NCI-H526 (cell line): ENCODE measurements at regions not wholly inside any gene's neighbourhood (a gene's known extent, or its start where the extent isn't known, plus 50 kb on each side); places are given as distances from the start of the nearest gene placed in this dataset.

ENCODE experiments used
- DNase-seq, 2 experiments: peaks; one replicate each; lab custom pipeline; 2025; lab: John Stamatoyannopoulos, UW

DNA sequence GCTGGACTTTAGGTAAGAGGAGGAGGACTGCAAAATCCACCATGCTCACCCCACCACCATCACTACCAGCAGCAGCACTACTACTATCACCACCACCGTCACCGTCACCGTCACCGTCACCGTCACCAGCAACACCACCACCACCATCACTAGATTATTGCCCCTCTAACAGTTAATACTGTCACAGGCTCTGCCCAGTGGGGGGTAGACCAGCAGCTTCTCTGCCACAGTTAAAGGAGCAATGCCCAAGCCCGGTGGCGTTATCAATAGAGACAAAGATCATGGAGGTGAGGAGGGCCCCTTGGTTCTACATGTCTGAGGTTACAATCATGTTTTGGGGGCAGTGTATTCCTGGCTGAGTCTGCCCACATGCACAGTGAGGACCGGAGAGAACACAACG, 184.4 kb upstream of the DYNLRB2 start:
- no peak for DNase-seq

DNA sequence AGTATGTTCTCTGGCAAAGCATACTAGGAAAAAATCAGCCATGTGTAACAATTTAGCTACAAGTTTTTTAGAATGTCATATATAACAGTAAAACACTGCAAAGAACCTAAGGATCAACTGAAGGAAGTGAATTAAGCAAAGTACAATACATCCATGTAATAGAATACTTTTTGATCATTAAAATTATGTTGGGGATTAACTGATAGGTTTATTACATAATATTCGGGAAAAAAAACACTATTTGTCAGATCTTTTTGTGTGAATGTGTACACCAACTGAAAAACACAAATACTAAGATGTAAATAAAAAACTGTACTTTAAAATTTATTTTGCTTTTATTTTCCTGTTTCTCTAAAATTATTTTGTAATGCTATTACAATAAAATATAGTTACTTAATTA, 185.5 kb upstream of the DYNLRB2 start:
- no peak for DNase-seq

DNA sequence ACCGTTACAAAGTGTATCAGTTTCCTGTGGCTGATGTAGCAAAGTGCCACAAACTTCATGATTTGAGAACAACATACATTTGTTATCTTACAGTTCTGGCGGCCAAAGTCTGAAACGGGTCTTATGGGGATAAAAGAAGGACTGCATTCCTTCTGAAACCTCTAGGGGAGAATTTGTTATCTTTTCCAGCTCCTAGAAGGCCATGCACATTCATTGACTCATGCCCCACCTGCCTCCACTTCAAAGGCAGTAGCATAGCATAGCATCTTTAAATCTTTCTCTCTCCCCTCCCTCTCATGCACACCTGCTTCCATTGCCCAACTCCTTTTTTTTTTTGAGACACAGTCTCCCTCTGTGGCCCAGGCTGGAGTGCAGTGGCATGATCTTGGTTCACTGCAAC, 190.7 kb upstream of the DYNLRB2 start:
- no peak for DNase-seq

DNA sequence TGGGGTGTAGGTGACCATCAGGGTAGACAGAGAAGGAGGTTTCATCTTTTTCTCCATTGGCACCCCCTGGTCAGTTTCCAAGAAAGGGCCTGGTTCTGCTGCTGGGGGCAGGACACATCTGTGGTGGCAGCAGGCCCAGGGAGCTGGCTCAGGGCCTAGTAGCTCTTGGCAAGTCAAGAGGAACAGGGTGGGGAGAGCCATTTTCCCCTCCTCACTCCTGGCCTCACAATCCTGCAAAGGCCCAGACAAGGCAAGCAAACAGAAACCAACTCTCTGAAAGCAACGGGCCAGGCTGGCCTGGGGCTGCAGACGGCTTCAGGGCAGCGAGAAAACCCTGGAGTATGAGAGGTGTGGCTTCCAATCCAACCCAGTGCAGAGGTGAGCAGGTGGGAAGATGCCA, 192.9 kb upstream of the DYNLRB2 start:
- DNase-seq = no peak

DNA sequence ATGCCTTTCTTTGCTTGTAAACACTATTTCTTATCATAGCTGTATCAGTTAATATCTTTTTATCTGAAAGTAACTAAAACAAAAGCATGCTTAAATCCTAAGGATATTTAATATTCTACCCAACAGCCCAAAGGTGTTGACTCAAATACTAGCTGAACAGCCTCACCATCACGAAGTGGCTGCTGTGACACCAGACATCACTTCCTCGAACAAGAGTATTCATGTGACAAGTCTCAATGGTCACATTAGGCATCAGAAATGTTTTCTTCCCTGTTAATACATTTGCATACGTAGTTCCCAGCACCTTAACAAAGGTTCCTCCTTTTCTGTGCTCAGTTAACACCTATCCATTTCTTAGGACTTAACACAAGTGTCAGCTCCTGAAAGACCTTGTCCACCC, 193.8 kb upstream of the DYNLRB2 start:
- DNase-seq = no peak

DNA sequence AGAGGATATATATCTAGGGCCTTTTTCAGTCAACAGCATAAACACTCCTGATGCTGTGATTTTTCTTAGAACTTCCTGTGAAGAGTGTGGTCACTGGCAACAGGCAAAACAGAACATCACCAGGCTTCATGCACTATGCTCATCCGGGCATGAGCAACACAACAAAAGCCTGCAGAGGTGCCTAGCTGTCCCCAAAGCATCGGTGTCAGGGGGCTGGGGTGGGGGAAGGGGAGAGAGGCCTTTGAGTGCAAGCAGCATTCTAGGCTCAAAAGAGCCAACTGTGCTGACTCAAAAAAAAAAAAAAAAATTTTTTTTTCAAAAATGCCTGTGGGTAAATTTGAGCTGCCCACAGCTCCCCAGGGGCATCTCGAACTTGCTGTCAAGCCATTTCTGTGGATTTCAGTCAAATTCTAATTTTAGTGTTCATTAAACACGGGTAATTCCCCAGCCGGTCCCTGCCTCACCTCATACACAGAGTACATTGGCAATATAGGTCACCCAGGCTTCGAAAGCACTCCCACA, 194.6 kb upstream of the DYNLRB2 start:
- DNase-seq = no peak

DNA sequence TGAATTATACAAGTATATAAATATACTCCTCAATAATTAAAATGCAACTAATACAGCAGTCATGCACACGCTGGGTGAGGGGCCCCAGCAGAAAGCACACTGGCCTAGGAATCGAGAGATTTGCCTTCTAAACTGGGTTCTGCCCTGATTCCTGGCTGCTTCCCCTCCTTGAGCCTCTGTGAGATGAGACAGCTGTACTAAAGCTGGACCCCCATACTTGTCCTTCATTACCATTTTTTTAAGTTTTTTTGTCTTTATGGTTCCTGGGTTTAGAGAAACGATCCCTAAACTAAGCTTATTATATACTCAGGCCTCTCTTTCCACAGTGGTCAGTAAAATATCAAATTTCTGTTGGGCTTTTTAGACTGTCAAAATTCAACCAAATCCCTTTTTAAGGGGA, 195.1 kb upstream of the DYNLRB2 start:
- DNase-seq = no peak

DNA sequence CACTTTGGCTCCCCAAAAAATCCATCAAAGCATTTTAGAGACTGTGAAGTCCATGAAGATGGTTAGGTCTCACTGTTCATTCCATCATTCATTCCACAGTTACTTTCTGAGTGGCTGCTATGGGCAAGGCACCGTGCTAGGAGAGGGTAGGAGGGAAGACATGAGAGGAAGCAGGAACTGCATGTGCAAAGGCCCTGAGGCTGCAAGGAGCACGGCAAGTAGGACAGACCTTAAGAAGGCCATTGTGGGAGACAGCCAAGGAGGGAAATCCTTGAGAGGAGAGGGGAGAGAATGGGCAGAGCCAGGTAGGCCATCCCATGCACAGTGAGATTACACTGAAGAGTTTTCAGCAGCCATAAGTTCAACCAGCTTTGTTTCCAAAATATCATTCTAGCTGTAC, 196.2 kb upstream of the DYNLRB2 start:
- DNase-seq = no peak

DNA sequence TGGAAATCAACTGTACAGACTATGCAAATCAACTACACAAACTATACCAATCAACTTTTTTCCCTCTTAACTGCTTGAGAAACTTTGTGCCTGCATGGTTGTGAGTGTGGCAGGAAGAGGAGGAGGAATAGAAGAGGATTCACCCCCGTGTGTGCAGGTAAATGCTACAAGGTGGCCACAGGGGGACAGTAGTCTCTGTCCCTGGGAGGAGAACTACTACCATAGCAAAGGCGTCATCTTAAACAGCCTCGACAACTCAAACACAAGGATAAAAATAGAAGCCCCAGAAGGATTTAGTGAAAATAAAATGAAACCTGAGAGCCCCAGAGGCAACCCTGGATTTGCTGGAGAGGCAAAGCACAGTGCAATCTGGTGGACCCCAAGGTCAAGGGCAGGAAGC, 199.5 kb upstream of the DYNLRB2 start:
- DNase-seq = no peak

DNA sequence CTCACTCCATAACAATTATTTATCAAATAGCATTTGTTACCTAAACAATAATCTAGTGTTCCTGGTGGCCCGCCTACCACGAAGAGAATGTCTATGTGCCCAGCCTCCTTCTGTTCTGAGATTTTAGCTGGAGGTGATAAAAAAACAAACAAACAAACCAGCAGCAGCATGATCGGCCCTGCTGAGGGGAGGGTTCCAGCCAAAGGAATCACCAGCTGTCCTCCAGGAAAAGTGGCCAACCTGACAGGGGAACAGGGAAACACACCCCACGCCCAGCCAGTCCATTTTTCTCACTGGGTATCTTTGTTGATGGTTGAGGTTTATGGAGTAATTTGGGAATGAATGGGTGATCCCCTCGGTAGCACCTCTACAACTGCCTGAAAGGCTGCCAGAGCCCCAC, 203.0 kb upstream of the DYNLRB2 start:
- DNase-seq = no peak

DNA sequence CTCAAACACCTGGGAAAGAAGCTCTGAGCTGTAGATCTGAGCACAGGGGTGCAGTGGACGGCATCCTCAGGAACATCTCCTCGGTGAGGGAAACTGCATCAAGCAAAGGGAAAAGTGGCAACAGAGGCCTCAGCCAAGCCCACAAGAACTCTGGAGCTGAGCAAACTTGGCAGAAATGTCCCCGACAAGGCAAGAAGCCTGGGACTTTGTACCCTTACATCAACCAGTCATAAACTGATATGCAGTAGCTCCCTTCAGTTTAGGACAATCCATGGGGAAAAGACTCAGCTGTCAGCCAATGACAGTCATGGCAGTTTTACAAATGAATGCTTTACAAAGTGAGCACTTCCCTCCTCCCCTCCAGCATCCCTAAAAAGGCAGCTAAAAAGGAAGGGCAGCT, 210.0 kb upstream of the DYNLRB2 start:
- no peak for DNase-seq

DNA sequence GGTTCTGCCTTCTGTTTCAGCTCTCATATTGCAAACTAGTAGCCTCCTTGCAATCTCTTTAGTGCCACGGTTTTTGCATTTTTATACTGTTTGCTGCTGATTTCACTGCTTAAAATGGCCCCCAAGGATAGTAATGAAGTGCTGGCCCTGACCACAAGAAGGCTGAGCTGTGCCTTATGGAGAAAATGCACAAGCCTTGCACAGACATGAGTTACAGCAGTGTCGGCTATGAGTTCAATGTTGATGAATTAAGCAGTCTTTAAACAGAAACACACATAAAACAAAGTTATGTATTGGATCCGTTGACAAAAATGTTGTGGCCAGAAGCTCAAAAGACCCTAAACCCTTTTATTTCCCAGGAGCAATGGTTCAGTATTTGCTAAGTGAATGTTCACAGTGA, 210.6 kb upstream of the DYNLRB2 start:
- DNase-seq = no peak

DNA sequence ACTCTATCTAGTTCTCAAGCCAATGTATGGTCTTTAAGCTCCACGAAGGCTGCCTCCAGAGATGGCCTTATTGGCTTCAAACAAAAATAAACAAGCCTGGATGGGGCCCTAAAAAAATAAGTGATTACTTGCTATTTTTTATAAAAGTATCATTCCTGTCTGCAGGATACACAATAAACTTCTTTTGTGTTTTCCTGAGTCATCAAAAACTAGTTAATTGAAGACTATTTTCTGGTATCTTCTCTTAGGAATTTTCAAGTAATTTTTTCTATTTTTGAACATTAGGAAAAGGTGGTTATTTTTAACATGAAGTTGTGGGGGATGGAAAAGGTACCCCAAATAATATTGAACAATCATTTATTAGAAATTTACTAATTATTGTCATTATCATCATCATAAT, 213.1 kb upstream of the DYNLRB2 start:
- DNase-seq = no peak

DNA sequence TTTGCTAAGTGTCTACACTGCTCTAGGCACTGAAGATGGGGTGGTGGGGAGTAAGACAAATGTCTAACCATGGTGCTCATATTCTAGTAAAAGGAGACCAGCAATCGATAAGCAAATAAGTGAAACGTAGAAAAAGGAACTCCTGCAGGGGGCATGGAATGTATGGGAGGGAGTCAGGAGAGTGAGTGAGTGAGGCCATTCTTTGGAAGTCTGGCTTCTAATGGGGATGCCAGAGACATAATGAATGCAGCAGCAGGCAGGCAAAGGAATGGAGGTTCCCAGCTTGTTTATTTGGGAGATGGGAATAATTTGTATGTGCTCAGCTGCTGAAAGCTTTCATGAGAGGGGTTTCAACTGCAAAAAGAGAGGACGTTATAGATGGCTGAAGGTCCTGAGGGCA, 216.4 kb upstream of the DYNLRB2 start:
- no peak for DNase-seq

DNA sequence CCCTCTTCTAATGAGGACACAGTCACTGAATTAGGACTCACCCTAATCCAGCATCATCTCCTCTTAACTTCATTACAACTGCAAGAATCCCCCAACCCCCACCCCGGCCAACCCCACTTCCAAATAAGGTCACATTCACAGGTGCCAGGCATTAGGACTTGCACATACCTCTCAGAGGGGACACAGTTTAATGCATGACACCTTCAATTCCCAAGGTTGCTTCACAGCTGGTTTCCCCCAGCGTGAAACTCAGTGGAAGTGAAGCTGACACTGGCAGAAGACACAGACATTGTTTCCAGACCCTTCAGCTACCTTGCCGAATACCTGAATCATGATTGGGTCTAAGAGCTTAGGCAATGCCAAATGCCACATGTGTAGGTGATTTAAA, 217.0 kb upstream of the DYNLRB2 start:
- no peak for DNase-seq

DNA sequence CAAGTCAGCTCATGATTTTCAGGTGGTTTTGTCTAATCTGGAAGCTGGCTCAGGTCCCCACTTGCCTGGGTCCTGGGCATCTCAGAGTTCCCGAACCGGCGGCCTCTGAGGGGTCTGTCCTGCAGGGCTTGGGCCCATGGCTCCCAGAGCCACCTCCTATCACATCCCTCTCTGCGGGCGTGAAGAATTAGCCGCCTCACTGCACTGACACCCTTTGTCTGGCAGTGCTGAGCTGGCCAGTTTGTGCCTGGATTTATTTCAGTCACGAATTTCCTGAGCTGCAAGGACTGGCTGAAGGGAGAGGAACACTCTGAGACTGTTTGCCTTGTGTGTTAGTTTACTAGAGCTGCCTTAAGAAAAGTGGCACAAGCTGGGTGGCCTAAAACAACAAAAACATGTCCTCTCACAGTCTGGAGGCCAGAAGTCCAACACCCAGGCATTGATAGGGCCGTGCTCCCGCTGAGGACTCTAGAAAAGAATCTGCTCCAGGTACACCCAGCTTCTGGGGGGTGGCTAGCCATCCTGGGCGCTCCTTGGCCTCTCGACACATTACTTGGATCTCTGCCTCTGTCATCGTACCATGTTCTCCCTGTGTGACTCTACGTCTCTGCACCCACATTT, 217.5 kb upstream of the DYNLRB2 start:
- DNase-seq = no peak

DNA sequence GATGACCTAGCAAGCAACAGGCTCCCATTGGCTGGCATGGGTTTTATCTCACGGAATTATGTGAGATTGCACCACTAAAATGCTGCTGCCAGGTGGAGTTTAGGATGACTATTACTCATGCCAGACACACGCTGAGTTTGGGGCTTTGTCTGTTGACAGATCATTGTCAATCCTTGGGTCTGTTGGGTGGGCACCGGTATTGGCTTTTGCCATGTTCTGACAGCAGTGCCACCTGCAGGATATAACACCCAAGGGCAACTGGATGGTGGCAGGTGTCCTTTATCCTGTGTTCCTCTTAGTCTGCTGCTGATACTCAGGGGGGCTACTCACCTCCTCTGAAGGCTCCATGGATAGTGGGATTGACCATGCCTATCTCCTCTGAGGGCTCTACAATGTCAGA, 221.6 kb upstream of the DYNLRB2 start:
- DNase-seq = peak in 1 of 2 experiments; percentile 30

DNA sequence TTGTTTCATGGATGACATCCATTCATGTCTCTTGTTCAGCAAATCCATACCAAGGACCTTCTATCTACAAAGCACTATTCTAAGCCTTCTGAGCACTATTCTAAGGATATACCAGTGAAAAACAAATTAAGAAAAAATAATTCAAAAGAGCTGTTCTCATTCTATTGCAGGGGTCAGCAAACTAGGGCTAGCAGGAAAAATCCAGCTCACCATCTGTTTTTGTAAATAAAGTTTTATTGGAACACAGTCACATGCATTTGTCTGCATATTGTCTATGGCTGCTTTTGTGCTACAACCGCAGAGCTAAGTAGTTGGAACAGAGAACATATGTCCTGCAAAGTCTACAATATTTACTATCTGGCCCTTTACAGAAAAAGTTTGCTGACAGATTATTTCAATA, 222.7 kb upstream of the DYNLRB2 start:
- DNase-seq = no peak

DNA sequence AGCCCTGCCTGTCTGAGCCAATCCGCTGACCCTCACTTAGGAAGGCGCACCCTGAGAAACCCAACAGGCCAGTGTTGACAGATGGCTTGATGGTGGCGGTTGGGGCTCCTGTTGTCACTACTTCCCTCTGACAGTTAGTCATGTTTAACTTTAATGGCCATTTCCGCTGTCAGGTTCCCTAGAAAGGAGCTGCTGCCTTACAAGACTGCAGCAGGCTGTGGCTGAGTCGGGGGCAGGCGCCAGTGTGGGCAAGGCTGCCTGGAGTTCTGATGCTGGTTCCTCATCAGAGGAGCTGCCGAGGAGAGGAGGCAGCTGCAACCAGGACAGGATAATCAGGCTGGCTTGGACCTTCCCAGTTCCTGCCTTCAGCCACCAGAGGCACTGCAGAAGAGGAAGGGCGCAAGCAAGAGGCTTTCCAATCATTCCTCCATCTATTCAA, 223.2 kb upstream of the DYNLRB2 start:
- peak in 1 of 2 experiments; percentile 38 for DNase-seq

DNA sequence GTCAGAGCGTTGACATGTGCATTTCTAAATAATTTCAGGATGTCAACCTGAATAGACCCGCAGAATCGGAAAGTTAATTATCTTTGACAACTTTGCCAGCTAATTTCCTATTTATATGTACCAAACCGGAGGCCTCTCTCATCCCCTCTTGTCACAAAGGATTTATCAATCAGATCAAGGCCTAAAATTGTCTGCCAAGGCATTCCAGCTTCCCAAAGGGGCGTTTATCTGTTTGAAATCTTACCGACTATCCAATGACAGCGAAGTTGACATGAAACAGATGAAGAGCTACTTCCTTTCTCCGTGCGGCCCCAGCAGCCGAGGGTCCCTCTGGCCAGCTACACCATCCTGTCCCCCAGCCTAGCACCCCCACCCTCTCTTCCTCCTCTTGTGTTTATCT, 223.7 kb upstream of the DYNLRB2 start:
- no peak for DNase-seq

DNA sequence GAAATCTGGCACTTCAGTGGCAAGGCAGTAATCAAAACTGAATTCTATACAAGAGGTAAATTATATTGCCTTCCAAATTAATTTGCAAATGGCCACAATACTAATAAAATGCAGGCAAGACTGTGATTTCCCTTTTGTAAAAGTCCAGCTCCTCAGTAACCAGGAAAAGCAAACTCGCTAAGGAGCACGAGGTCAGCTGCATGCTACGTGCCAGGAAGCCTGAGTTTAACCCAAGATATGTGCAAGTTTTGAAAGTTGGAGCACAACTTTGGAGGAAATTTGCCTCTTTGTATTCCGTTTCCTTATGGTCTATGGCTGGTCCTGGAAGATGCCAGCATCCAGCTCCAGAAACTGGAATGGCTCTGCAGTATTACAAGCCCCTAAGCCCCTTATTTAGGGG, 226.8 kb upstream of the DYNLRB2 start:
- no peak for DNase-seq

DNA sequence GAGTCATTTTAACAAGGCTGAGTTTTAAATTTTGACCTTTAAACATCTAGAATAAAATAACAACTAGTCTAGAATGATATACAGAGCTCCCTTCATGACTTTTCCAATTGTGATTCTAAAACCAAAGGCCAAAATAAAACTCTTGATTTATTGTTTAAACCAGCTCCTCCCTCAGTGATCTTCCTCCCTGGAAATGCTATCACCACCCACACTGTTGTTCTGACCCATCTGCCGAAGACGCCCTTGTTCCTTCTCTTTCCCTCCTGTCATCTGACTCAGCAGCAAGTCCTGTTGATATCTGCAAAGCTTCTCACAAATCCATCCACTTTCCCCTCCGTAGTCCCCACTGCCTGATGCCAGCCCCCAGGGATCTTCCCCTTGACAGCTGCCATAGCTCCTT, 231.6 kb upstream of the DYNLRB2 start:
- DNase-seq = no peak

DNA sequence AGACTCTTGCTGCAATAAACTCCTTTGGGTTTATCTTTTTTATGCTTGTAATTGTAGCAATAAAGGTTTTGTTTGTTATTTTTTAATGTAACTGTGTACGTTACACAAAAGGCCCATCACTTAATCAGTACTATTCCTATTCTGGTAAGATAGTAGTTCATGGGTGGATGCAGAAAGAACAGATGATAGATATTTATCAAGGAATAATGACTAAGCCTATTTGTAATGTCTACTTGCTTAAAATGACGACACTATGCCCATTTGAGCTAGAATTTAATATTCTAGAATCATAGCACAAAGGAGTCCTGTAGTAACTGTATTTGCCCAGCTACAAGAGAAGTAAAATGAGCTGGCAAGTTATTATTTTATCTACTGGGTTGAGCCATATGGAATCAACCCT, 235.4 kb upstream of the DYNLRB2 start:
- no peak for DNase-seq

DNA sequence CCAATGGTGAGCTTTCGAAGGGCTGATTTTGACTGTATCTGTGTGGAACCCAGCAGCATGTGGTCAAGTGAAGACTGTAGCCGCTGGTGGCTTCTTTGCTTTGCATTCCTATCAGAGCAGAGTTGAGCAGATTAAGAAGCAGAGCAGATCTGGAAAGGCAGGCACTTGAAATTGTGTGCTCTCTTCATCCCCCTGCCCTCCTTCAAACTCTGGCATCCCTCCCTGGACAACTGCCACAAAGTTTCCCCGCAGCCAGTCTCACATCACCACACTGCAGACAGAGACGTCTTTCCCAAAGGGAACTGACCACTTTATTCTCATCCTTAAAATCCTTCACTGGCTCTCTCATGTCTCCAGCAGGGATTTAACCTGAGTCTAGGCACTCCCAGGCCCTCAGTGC, 237.1 kb upstream of the DYNLRB2 start:
- DNase-seq = no peak

DNA sequence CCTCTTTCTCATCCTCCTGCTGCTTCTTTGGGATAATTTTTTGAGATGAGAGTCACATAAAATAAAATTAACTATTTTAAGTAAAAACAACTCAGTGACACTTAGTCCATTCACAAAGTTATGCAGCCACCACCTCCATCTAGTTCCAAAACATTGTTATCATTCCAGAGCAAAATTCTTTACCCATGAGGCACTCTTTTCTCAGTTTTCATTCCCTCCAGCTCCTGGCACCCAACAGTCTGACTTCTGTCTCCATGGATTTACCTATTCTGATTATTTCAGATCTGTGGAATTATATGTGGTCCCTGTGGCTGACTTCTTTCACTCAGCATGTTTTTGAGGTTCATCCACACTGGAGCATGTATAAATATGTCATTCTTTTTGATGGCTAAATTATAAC, 239.9 kb upstream of the DYNLRB2 start:
- no peak for DNase-seq
